GM12891 (cell line): ENCODE measurements at regions not wholly inside any gene's neighbourhood (a gene's known extent, or its start where the extent isn't known, plus 50 kb on each side); places are given as distances from the start of the nearest gene placed in this dataset.

Source experiments
- PAX5 ChIP-seq: IDR thresholded peaks from 2 replicates; pipeline ENCODE4 v1.6.1; 2011; ENCODE audit warnings: low read length, moderate library complexity, mild to moderate bottlenecking; ENCODE audit not compliant: insufficient read depth, severe bottlenecking
- POLR2A ChIP-seq: IDR thresholded peaks from 2 replicates; pipeline ENCODE4 v1.6.1; 2011; ENCODE audit warnings: low read depth, low read length, control low read depth
- POLR2AphosphoS5 ChIP-seq: IDR thresholded peaks from 2 replicates; pipeline ENCODE4 v1.6.1; 2011; ENCODE audit warnings: low read depth, low read length, control low read depth
- POU2F2 ChIP-seq: IDR thresholded peaks from 2 replicates; pipeline ENCODE4 v1.6.1; 2011; ENCODE audit warnings: low read depth, mild to moderate bottlenecking, control low read depth, low read length, moderate library complexity
- SPI1 ChIP-seq: IDR thresholded peaks from 2 replicates; pipeline ENCODE4 v1.6.1; 2011; ENCODE audit warnings: low read depth, low read length, control low read depth
- TAF1 ChIP-seq: IDR thresholded peaks from 2 replicates; pipeline ENCODE4 v1.6.1; 2011; ENCODE audit warnings: low read depth, low read length, control low read depth

DNA sequence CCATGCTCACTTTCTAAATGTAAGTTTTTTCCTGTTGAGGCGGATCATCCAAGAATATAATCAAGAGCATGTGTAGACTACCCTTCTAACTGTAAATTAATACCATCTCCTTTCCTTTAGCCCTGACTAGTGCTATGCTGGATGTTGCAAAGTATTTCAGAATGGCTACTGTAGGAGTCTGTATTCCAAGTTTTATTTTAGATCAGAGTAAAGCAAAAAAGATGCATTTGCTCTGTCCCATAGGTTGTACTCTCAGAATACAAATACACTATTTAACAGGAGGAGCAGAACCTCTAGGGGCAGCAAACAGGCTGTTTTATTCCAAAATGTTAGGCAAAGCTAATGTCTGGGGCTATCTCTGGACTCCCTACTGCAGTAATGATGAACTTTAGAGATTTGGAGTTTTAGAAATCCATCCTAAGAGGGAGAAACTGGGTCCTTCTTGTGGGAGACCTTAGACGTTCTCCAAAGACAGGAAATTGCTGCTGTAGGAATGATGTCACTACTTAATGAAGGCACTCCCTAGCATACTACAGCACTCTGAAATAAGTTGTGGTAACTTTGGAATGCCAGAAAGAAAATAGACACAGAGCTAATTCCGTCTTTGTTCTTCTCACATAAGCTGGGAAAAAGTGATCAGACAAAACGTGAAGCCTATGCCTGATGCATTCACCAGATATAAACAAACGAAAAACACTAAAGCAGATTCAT lies 392.4 kb upstream of the HS3ST5 start:
- TF ChIP-seq POLR2AphosphoS5, result no peak
- no peak for TF ChIP-seq POLR2A
- TF ChIP-seq TAF1, result no peak
- no peak for TF ChIP-seq POU2F2
- no peak for TF ChIP-seq PAX5
- TF ChIP-seq SPI1, result no peak
